Esophagus squamous epithelium (tissue), 5 donors: ENCODE measurements at regions not wholly inside any gene's neighbourhood (a gene's known extent, or its start where the extent isn't known, plus 50 kb on each side); places are given as distances from the start of the nearest gene placed in this dataset.

ENCODE experiments used
- DNase-seq: peaks from one replicate; lab custom pipeline; 2025; lab: John Stamatoyannopoulos, UW
- H3K27ac ChIP-seq, 4 donors: fragments of 200-600 bp; sonication (generic); one replicate each; pipeline ENCODE4 v1.5.1; 2016 to 2019; ENCODE audit warnings: mild to moderate bottlenecking in 1 of 4
- H3K27me3 ChIP-seq, 4 donors: fragments of 200-600 bp; sonication (generic); 1 replicate in 3 of 4; 2 replicates in 1 of 4; pipeline versions ENCODE4 v1.5.1 to v1.6.0; 2017 to 2021; ENCODE audit warnings: antibody characterized with exemption in 1 of 4
- H3K36me3 ChIP-seq, 3 donors: fragments of 200-600 bp; sonication (generic); one replicate each; pipeline ENCODE4 v1.5.1; 2016 to 2019
- H3K4me1 ChIP-seq, 3 donors: fragments of 200-600 bp; sonication (generic); one replicate each; pipeline ENCODE4 v1.5.1; 2017 to 2019
- H3K4me3 ChIP-seq, 4 donors: fragments of 200-600 bp; sonication (generic); 1 replicate in 3 of 4; 2 replicates in 1 of 4; pipeline ENCODE4 v1.5.1; 2016 to 2019; ENCODE audit warnings: mild to moderate bottlenecking in 2 of 4, moderate library complexity in 1 of 4
- H3K9me3 ChIP-seq, 3 donors: fragments of 200-600 bp; sonication (generic); one replicate each; pipeline ENCODE4 v1.5.1; 2016 to 2019
- POLR2A ChIP-seq, 4 donors: fragments of 450-650 bp; IDR thresholded peaks; one replicate each; pipeline ENCODE4 v1.6.1; 2017; ENCODE audit warnings: antibody characterized with exemption in 4 of 4, mild to moderate bottlenecking in 4 of 4, moderate library complexity in 3 of 4
- WGBS, 2 donors: methylation state at CpG; one replicate each; pipeline ENCODE4 v1.1.5; 2018; 5-methylcytosine and 5-hydroxymethylcytosine counted together
- intact Hi-C: fragments of 100-400 bp; cut with DNase I; formaldehyde crosslinking; loops from one replicate; pipeline ENCODE4 v1.15.0; 2022
- TF ChIP-seq, protein P1 (sequence below), 6 experiments: fragments of 450-650 bp in 4 of 6; fragments of 200-600 bp in 2 of 6; sonication (generic) in 2 of 6; IDR thresholded peaks; one replicate each; pipeline ENCODE4 v1.5.1; 2016 to 2019; ENCODE audit warnings: antibody characterized with exemption in 6 of 6, mild to moderate bottlenecking in 4 of 6, moderate library complexity in 4 of 6
- donor health status: DM: yes; HTN: yes; CAD: no.

DNA sequence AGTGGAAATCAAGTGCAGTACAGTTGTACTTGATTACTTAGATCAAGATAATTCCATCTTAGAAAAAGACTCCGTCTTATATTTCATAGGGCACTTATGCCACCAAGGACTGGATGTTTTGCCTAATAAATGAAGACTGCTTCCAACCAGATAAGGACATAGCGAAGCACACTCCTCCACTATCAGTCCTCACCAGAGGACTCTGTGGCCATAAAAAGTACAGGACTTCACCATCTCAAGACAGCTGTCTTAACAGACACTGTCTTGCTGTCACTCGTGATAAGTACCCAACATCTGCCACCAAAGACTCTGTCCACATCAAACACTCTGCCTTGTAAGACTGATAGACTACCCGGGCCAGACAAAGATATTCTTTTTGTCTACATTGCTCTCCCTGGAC is 352.0 kb downstream of the TRAM1L1 start:
- Histone ChIP-seq H3K27ac (no peak overlapping the region), H3K36me3 (no peaks in the 10 kb centered on the region), H3K9me3 (no peaks in the 10 kb centered on the region), H3K4me1 (no peaks in the 10 kb centered on the region), H3K27me3 (no peaks in the 10 kb centered on the region), H3K4me3 (no peak overlapping the region)
- TF ChIP-seq, protein P1, sequence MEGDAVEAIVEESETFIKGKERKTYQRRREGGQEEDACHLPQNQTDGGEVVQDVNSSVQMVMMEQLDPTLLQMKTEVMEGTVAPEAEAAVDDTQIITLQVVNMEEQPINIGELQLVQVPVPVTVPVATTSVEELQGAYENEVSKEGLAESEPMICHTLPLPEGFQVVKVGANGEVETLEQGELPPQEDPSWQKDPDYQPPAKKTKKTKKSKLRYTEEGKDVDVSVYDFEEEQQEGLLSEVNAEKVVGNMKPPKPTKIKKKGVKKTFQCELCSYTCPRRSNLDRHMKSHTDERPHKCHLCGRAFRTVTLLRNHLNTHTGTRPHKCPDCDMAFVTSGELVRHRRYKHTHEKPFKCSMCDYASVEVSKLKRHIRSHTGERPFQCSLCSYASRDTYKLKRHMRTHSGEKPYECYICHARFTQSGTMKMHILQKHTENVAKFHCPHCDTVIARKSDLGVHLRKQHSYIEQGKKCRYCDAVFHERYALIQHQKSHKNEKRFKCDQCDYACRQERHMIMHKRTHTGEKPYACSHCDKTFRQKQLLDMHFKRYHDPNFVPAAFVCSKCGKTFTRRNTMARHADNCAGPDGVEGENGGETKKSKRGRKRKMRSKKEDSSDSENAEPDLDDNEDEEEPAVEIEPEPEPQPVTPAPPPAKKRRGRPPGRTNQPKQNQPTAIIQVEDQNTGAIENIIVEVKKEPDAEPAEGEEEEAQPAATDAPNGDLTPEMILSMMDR (IDR thresholded peaks at IDR 0.05): no peak
- no peak for TF ChIP-seq POLR2A (IDR thresholded peaks at IDR 0.05)
- intact Hi-C loops: no loop called here
- 80 to 86% methylated on average over 4 of the region's 4 CpGs for WGBS, 2 donors
- DNase-seq: no peak

DNA sequence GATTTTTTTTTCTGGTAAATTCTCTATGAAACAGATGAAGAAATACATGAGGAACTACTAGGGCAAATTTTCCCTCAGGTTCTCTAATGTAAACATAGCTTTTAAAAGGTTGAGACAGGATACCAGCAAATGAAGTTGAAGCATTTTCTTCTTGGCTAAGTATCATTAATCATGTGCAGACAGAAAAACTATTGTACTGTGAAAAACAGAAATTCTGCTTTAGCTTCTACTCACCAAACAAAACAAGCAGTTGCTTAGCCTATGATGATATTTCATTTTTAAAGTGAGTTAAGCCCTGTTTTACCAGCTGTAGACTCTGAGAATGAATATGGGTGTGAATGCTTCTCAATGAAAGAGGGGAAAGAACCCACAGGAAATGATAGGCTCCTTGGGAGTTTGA is 358.9 kb downstream of the TRAM1L1 start:
- no peak overlapping the region for H3K4me3 ChIP-seq
- TF ChIP-seq, protein P1 (IDR thresholded peaks at IDR 0.05): no peak
- no peak for TF ChIP-seq POLR2A (IDR thresholded peaks at IDR 0.05)
- no peaks in the 10 kb centered on the region for H3K9me3 ChIP-seq
- DNase-seq: no peak
- no peaks in the 10 kb centered on the region for H3K4me1 ChIP-seq
- H3K27me3 ChIP-seq: no peaks in the 10 kb centered on the region
- intact Hi-C loops: no loop called here
- no peak overlapping the region for H3K27ac ChIP-seq
- no peaks in the 10 kb centered on the region for H3K36me3 ChIP-seq

- intact Hi-C loops: no loop called here
- 72 to 75% methylated on average over 3 of the region's 3 CpGs for whole genome bisulfite sequencing, 2 donors
- H3K27me3 ChIP-seq: no peaks in the 10 kb centered on the region
- TF ChIP-seq, protein P1 (IDR thresholded peaks at IDR 0.05): no peak
- no peak for TF ChIP-seq POLR2A (IDR thresholded peaks at IDR 0.05)
- no peaks in the 10 kb centered on the region for H3K36me3 ChIP-seq
- no peaks in the 10 kb centered on the region for H3K9me3 ChIP-seq
- H3K4me1 ChIP-seq: no peaks in the 10 kb centered on the region
- no peak for DNase-seq
- H3K4me3 ChIP-seq: no peak overlapping the region
- no peak overlapping the region for H3K27ac ChIP-seq
Observed at GRCh38 chr4:116724249-116724648, 361.1 kb downstream of the TRAM1L1 start.

DNA sequence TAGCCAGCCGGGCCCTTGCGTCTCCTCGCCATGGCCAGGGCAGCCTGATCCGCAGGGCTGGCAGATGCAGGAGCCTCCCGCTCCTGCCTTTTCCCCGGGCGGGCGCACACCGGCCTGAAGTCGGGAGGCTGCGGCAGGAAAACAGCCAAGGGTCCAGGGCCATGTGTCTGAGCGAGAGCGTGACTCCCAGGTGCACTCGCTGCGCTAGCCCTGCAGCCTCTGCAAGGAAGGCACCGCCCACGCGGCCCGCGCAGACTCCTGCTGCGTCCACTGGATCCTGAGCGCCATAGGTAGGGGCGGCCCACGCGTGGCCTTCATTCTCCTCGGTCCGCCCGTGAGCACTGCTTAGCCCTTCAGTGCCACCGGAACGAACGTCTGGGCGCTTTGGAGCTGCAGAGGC is 379.9 kb downstream of the TRAM1L1 start:
- WGBS, 2 donors: 97% methylated on average over 11 of the region's 32 CpGs; no CpG with 5 or more reads in 1 of the 2 donors
- Histone ChIP-seq H3K27me3 (no peaks in the 10 kb centered on the region), H3K4me3 (no peak overlapping the region), H3K9me3 (peaks cover 0 to 13% (median 0%) of the 10 kb centered on the region in 3 donors), H3K4me1 (no peaks in the 10 kb centered on the region), H3K36me3 (no peaks in the 10 kb centered on the region), H3K27ac (no peak overlapping the region)
- intact Hi-C loops: no loop called here
- TF ChIP-seq, protein P1 (IDR thresholded peaks at IDR 0.05): no peak
- no peak for TF ChIP-seq POLR2A (IDR thresholded peaks at IDR 0.05)
- no peak for DNase-seq

GRCh38 chr4:116702949-116703348 is 382.4 kb downstream of the TRAM1L1 start:
- DNase-seq: no peak
- TF ChIP-seq POLR2A (IDR thresholded peaks at IDR 0.05): no peak
- TF ChIP-seq, protein P1 (IDR thresholded peaks at IDR 0.05): no peak
- Histone ChIP-seq H3K9me3 (peaks cover 0 to 18% (median 0%) of the 10 kb centered on the region in 3 donors), H3K4me1 (no peaks in the 10 kb centered on the region), H3K27ac (no peak overlapping the region), H3K36me3 (no peaks in the 10 kb centered on the region), H3K27me3 (no peaks in the 10 kb centered on the region), H3K4me3 (no peak overlapping the region)
- WGBS, 2 donors: 57 to 88% methylated on average over 4 of the region's 4 CpGs
- intact Hi-C loops: no loop called here
